22Rv1 (cell line): ENCODE measurements at regions not wholly inside any gene's neighbourhood (a gene's known extent, or its start where the extent isn't known, plus 50 kb on each side); places are given as distances from the start of the nearest gene placed in this dataset.

Source experiments
- ZFX ChIP-seq: fragments of 450-650 bp; IDR thresholded peaks from 2 replicates; pipeline ENCODE4 v1.6.1; 2017; ENCODE audit warnings: antibody characterized with exemption, borderline replicate concordance
- TF ChIP-seq, protein P1 (sequence below): fragments of 450-650 bp; IDR thresholded peaks from 2 replicates; pipeline ENCODE4 v1.5.1; 2017; ENCODE audit warnings: mild to moderate bottlenecking

DNA sequence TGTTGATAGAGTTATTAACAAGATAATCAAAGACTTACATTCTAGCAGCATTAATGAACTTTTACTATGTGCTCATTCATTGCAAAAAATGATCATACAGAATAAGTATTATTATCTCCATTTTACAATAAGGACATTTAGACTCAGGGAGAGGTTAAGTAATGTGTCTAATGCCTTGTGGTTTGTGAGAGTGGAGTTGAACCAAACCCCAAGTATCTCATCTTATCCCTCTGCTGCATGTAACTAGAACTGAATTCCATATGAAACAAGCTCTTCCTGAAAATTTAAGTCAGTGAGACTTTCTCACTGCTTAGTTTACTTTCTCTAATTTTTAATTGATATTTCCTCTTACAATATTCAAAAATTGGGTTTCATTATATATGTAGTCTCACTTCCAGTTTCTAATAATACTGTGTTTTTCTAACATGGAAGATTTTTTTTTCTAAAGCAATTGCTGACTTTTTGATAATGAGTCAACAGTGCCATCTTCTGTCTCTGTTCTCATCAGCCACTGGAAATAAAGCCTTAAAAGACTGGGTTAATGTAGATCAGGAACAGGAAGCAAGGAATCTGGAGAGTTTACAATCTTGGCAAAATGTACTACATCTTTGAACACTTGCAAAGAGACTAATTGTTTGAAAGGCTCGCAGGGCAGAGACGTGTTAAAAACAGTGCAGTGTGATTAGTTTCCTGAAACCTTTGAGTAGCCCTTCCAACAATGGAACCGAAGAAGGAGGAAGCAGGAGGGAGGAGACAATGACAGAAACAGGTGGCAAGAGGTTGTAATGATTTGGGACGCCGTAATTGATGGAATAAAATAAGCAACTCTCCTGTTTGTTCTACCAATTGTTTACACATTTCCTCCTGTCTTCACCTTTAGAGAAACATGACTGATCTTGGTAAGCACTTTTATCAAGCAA is 567.6 kb downstream of the MRPL39 start:
- TF ChIP-seq, protein P1, sequence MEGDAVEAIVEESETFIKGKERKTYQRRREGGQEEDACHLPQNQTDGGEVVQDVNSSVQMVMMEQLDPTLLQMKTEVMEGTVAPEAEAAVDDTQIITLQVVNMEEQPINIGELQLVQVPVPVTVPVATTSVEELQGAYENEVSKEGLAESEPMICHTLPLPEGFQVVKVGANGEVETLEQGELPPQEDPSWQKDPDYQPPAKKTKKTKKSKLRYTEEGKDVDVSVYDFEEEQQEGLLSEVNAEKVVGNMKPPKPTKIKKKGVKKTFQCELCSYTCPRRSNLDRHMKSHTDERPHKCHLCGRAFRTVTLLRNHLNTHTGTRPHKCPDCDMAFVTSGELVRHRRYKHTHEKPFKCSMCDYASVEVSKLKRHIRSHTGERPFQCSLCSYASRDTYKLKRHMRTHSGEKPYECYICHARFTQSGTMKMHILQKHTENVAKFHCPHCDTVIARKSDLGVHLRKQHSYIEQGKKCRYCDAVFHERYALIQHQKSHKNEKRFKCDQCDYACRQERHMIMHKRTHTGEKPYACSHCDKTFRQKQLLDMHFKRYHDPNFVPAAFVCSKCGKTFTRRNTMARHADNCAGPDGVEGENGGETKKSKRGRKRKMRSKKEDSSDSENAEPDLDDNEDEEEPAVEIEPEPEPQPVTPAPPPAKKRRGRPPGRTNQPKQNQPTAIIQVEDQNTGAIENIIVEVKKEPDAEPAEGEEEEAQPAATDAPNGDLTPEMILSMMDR, result peak; percentile 72
- TF ChIP-seq ZFX, result no peak
